MM.1S (cell line): ENCODE measurements at regions not wholly inside any gene's neighbourhood (a gene's known extent, or its start where the extent isn't known, plus 50 kb on each side); places are given as distances from the start of the nearest gene placed in this dataset.
"Not testable (repeated sequence)": the region's sequence is repeated elsewhere in the genome, so short reads cannot be mapped to it uniquely, and the experiment has no call there.

Experiments
- DNase-seq: peaks from one replicate; pipeline ENCODE4 v3.0.0-alpha.2; 2015
- H2AFZ ChIP-seq: fragments of 300-600 bp; sonication (generic); 2 replicates; pipeline ENCODE4 v1.6.0; 2016; ENCODE audit warnings: antibody characterized with exemption, low read length
- H3F3A ChIP-seq: fragments of 300-600 bp; sonication (generic); 2 replicates; pipeline ENCODE4 v1.6.1; 2016; ENCODE audit warnings: mild to moderate bottlenecking, antibody characterized with exemption, low read length, moderate library complexity, mixed read lengths; ENCODE audit not compliant: insufficient read depth
- H3K27ac ChIP-seq: fragments of 300-600 bp; sonication (generic); 2 replicates; pipeline ENCODE4 v1.5.1; 2016; ENCODE audit warnings: mild to moderate bottlenecking, low read length
- H3K27me3 ChIP-seq: fragments of 300-600 bp; sonication (generic); replicated peaks from 2 replicates; pipeline ENCODE4 v1.6.0; 2016; ENCODE audit warnings: low read length; ENCODE audit not compliant: insufficient read depth
- H3K36me3 ChIP-seq: fragments of 300-600 bp; sonication (generic); replicated peaks from 2 replicates; pipeline ENCODE4 v1.6.1; 2016; ENCODE audit warnings: mild to moderate bottlenecking, low read length, mixed read lengths; ENCODE audit not compliant: insufficient read depth
- H3K4me1 ChIP-seq: fragments of 300-600 bp; sonication (generic); 2 replicates; pipeline ENCODE4 v1.6.1; 2016; ENCODE audit warnings: low read length, mixed read lengths
- H3K4me2 ChIP-seq: fragments of 300-600 bp; sonication (generic); 2 replicates; pipeline ENCODE4 v1.6.0; 2016; ENCODE audit warnings: low read depth, low read length
- H3K4me3 ChIP-seq: fragments of 300-600 bp; sonication (generic); 2 replicates; pipeline ENCODE4 v1.5.1; 2016; ENCODE audit warnings: low read length, mixed read lengths
- H3K79me2 ChIP-seq: fragments of 300-600 bp; sonication (generic); 2 replicates; pipeline ENCODE4 v1.6.1; 2016; ENCODE audit warnings: mixed run types, low read length, mixed read lengths
- H3K9ac ChIP-seq: fragments of 300-600 bp; sonication (generic); 2 replicates; pipeline ENCODE4 v1.6.1; 2016; ENCODE audit warnings: low read length, mixed read lengths
- H3K9me2 ChIP-seq: fragments of 300-600 bp; sonication (generic); replicated peaks from 2 replicates; pipeline ENCODE4 v1.6.1; 2016; ENCODE audit warnings: mild to moderate bottlenecking, low read length, mixed read lengths; ENCODE audit not compliant: insufficient read depth
- H3K9me3 ChIP-seq: fragments of 300-600 bp; sonication (generic); replicated peaks from 2 replicates; pipeline ENCODE4 v1.6.1; 2016; ENCODE audit warnings: mild to moderate bottlenecking, low read length, mixed read lengths; ENCODE audit not compliant: insufficient read depth
- H4K20me1 ChIP-seq: fragments of 300-600 bp; sonication (generic); 2 replicates; pipeline ENCODE4 v1.6.1; 2016; ENCODE audit warnings: mild to moderate bottlenecking, low read length, moderate library complexity, mixed read lengths; ENCODE audit not compliant: insufficient read depth
- CTCF ChIP-seq: fragments of 300-600 bp; sonication (generic); IDR thresholded peaks from 2 replicates; pipeline ENCODE4 v1.5.1; 2016; ENCODE audit warnings: antibody characterized with exemption, low read length, mixed read lengths
- EZH2 ChIP-seq: fragments of 300-600 bp; sonication (generic); optimal IDR thresholded peaks from 2 replicates; pipeline ENCODE3; 2017; ENCODE audit warnings: low read depth, mild to moderate bottlenecking, antibody characterized with exemption, low read length, mixed read lengths
- EZH2phosphoT487 ChIP-seq: fragments of 300-600 bp; sonication (generic); IDR thresholded peaks from 2 replicates; pipeline ENCODE4 v1.6.1; 2018; ENCODE audit warnings: antibody characterized with exemption, low read length

DNA sequence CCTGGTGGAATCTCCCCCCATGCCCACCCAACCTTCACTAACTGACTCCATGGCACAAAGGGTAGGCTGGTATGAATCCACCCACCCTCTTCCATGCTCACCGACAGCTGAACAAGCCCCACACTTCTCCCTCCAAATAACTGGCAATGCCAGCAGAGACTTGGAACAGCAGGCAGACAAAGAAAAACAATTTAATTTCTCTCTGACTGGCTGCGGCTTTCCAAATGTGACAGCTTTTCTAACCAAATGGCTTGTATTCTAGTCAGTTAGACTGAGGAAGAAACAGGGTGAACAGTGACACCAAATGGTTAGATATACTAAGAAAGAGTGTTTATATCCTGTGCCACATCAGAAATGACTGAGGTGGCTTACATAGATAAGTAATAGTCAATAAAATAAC is 199.3 kb upstream of the ADAMTS3 start:
- Histone ChIP-seq H2AFZ (no peak overlapping the region), H3K4me2 (no peak overlapping the region), H4K20me1 (no peaks in the 10 kb centered on the region), H3K4me1 (no peaks in the 10 kb centered on the region), H3K79me2 (no peaks in the 10 kb centered on the region), H3K9me2 (no peaks in the 10 kb centered on the region), H3F3A (no peaks in the 10 kb centered on the region), H3K9me3 (no peaks in the 10 kb centered on the region), H3K4me3 (no peak overlapping the region), H3K9ac (no peak overlapping the region), H3K27me3 (no peaks in the 10 kb centered on the region), H3K27ac (no peak overlapping the region), H3K36me3 (no peaks in the 10 kb centered on the region)
- TF ChIP-seq EZH2phosphoT487 = no peak
- DNase-seq = no peak

DNA sequence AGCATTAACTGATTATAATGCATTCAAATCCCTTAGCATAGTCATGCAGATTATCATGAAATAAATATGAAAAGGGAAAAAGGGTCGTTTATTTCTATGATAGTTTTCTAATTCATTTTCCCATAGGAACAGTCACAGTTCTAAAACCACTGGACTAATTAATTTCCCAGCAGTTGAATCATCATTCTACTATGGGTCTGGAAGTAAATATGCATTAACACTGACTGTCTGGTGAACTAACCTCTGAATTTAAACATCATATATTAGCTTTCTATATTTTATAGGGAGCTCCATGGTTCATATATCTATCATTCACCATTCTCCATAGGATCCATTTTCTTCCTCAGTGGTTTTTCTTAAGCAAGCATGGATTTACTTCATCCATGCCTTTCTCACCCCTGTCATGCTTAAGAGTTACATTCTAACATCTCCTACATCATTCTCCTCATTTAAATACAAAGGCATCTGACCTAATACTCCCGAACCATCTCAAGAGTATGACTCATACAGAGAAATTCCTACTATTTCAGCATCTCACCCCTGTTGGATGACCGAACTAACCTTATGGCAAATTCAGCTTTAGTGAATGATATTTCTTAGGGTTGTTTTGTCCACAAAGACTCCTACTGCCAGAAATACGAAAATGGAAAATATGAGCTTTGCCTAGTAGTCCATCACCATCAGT is 198.7 kb upstream of the ADAMTS3 start:
- Histone ChIP-seq H3K36me3 (no peaks in the 10 kb centered on the region), H3K4me1 (no peaks in the 10 kb centered on the region), H3K27ac (no peak overlapping the region), H4K20me1 (no peaks in the 10 kb centered on the region), H2AFZ (no peak overlapping the region), H3K27me3 (no peaks in the 10 kb centered on the region), H3F3A (no peaks in the 10 kb centered on the region), H3K9ac (no peak overlapping the region), H3K9me3 (no peaks in the 10 kb centered on the region), H3K79me2 (no peaks in the 10 kb centered on the region), H3K4me2 (no peak overlapping the region), H3K4me3 (no peak overlapping the region), H3K9me2 (no peaks in the 10 kb centered on the region)
- TF ChIP-seq EZH2 (no peak), EZH2phosphoT487 (no peak), CTCF (no peak)
- DNase-seq = no peak

DNA sequence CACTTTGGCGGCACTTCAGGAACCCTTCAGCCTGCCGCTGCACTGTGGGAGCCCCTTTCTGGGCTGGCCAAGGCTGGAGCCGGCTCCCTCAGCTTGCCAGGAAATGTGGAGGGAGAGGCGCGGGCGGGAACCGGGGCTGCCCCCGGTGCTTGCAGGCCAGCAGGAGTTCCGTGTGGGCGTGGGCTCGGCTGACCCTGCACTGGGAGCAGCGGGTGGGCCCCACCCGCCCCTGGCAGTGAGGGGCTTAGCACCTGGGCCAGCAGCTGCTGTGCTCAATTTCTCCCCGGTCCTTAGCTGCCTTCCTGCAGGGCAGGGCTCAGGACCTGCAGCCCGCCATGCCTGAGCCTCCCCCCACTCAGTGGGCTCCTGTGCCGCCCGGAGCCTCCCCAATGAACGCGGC is 196.8 kb upstream of the ADAMTS3 start:
- H3K27ac ChIP-seq, H2AFZ ChIP-seq, H3K36me3 ChIP-seq, H3K4me2 ChIP-seq, H3K9me3 ChIP-seq, H3K79me2 ChIP-seq, H3K9me2 ChIP-seq, H3K4me1 ChIP-seq, H3K27me3 ChIP-seq, H3K9ac ChIP-seq, H3F3A ChIP-seq, DNase-seq, H3K4me3 ChIP-seq, H4K20me1 ChIP-seq: not testable (repeated sequence)

DNA sequence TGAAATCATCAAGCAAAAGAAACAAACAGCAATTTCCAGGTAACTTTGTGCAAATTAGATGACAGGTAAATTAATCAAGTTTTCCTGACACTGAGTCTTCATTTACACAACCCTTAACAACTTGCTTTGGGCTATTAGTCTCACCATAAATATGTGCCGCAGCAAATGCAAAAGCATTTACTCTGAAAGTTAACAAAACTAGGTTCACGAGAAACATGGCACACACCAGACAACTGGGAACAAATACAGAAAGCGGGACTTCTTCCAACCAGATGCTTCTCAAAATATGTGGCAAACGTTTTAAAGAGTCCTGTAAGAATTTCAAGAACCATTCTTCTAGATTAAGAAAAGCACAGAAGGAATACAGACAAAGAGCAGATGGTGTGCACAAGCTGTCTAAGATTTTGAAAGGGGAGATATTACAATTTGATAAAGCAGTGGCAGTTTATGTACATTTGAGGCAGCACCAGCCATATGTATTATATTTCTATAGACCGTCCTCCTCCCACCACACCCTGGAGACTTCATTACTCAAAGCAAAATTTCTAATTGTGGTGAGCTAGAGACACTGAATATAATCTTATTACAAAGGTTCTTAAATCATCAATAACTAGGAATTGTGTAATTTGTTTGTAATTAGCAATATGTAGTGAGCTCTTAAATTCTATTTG is 192.5 kb upstream of the ADAMTS3 start:
- H3K27me3 ChIP-seq = no peaks in the 10 kb centered on the region
- H3K4me3 ChIP-seq = no peak overlapping the region
- H2AFZ ChIP-seq = no peak overlapping the region
- no peaks in the 10 kb centered on the region for H3K9me2 ChIP-seq
- H3K79me2 ChIP-seq = no peaks in the 10 kb centered on the region
- H3K36me3 ChIP-seq = no peaks in the 10 kb centered on the region
- H3K9me3 ChIP-seq = no peaks in the 10 kb centered on the region
- no peaks in the 10 kb centered on the region for H3K4me1 ChIP-seq
- no peaks in the 10 kb centered on the region for H3F3A ChIP-seq
- no peak overlapping the region for H3K9ac ChIP-seq
- H3K4me2 ChIP-seq = no peak overlapping the region
- no peak for TF ChIP-seq CTCF
- TF ChIP-seq EZH2 = no peak
- TF ChIP-seq EZH2phosphoT487 = no peak
- no peak for DNase-seq
- H4K20me1 ChIP-seq = no peaks in the 10 kb centered on the region
- no peak overlapping the region for H3K27ac ChIP-seq

- not testable (repeated sequence) for DNase-seq, H3K36me3 ChIP-seq, H3K9me2 ChIP-seq, H3K4me1 ChIP-seq, H3K9me3 ChIP-seq, H3K79me2 ChIP-seq, H3K9ac ChIP-seq, H4K20me1 ChIP-seq, H2AFZ ChIP-seq, H3K27ac ChIP-seq, H3F3A ChIP-seq, H3K4me2 ChIP-seq, H3K4me3 ChIP-seq, H3K27me3 ChIP-seq
Observed at GRCh38 chr4:72753414-72753813, 184.4 kb upstream of the ADAMTS3 start.
